Activated naive CD4-positive, alpha-beta T cell treated with anti-CD3 and anti-CD28 coated beads for 36 hours (primary cell): ENCODE measurements at regions not wholly inside any gene's neighbourhood (a gene's known extent, or its start where the extent isn't known, plus 50 kb on each side); places are given as distances from the start of the nearest gene placed in this dataset.
A peak's percentile ranks its signal among the peaks of the same experiment; 100 is the strongest.

ENCODE experiments used
- CTCF ChIA-PET: fragments of 350-600 bp; sonication (Branson Sonifier 250); formaldehyde crosslinking; loops from one replicate; lab custom pipeline; 2021; ENCODE audit warnings: antibody characterized with exemption; lab: Charles Lee
- DNase-seq: peaks from one replicate; pipeline ENCODE4 v3.0.0-alpha.2; 2020
- H3K27ac Mint-ChIP-seq: one replicate; pipeline ENCODE4 v1.8.0; 2021; ENCODE audit warnings: mild to moderate bottlenecking, mixed read lengths
- H3K27me3 Mint-ChIP-seq: one replicate; pipeline ENCODE4 v1.8.0; 2021; ENCODE audit warnings: low read depth, mixed read lengths
- H3K36me3 Mint-ChIP-seq: one replicate; pipeline ENCODE4 v1.8.0; 2021; ENCODE audit warnings: low read depth, mixed read lengths
- H3K4me1 Mint-ChIP-seq: one replicate; pipeline ENCODE4 v1.8.0; 2021; ENCODE audit warnings: low read depth, mixed read lengths
- H3K4me3 Mint-ChIP-seq: one replicate; pipeline ENCODE4 v1.8.0; 2021; ENCODE audit warnings: mild to moderate bottlenecking, moderate library complexity, mixed read lengths
- H3K9me3 Mint-ChIP-seq: one replicate; pipeline ENCODE4 v1.8.0; 2021; ENCODE audit warnings: mixed read lengths
- intact Hi-C: fragments of 100-400 bp; cut with micrococcal nuclease; formaldehyde crosslinking; loops from one replicate; pipeline ENCODE4 v1.15.1; 2023

DNA sequence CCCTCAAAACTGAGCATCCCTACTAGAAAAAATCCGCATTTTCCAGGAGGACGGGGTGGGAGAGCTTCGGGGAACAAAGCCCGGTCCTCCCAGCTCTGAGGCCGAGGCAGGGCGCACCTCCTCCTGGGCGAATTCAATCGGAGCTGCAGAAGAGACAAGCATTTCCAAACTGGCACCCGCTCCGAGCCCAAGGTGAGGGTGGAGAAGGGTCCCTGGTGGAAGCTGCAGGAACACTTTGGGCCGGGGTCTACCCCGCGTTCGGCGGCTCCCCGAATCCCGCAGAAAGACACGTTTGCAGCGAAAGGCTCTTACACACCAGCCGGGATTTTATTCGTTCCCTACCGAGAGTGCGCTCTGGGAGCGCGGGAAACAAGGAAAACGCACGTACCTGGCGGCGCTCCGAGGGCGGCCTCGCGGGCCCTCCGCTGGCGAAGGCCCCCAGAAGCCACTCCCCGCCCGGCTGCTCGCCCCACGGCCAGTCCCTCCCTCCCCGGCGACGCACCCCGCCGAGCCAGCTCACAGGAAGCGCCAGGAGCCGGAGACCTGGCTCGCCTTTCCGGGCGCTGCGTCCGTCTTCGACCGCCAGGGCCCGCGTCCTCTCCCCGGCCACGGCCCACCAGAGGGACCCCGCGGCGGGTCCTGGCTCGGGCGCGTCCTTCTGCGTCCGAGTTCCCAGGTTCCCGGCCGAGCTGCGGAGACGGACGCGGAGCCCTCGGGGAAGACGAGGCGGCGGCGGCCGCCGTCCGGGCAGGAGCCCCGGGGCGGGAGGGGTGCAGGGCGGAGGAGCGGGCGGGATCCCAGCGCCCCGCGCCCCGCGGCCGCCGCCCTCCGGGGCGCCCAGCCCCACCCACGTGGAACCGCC lies 49.8 kb upstream of the BAHCC1 start:
- peaks cover 38% of the 10 kb centered on the region for H3K27me3 Mint-ChIP-seq
- no peaks in the 10 kb centered on the region for H3K9me3 Mint-ChIP-seq
- DNase-seq: peak; percentile 55
- no peak overlapping the region for H3K27ac Mint-ChIP-seq
- peaks cover 23% of the 10 kb centered on the region for H3K4me1 Mint-ChIP-seq
- intact Hi-C loops: loop anchor here (2.0 kb wide), 1 partner anchor 167 kb away; the partner anchor contains the start of gene ACTG1
- H3K4me3 Mint-ChIP-seq: peak overlapping the region; percentile 60
- CTCF ChIA-PET: no interaction called here
- no peaks in the 10 kb centered on the region for H3K36me3 Mint-ChIP-seq
